Esophagus muscularis mucosa (tissue), 4 donors: ENCODE measurements at regions not wholly inside any gene's neighbourhood (a gene's known extent, or its start where the extent isn't known, plus 50 kb on each side); places are given as distances from the start of the nearest gene placed in this dataset.

Source experiments
- EP300 ChIP-seq: sonication (generic); formaldehyde crosslinking; IDR thresholded peaks from one replicate; pipeline ENCODE4 v1.6.1; 2017; ENCODE audit warnings: antibody characterized with exemption
- POLR2A ChIP-seq: fragments of 450-650 bp; IDR thresholded peaks from one replicate; pipeline ENCODE4 v1.6.1; 2017; ENCODE audit warnings: antibody characterized with exemption, moderate library complexity, mild to moderate bottlenecking, low read depth
- POLR2AphosphoS5 ChIP-seq, 2 donors: sonication (generic); formaldehyde crosslinking; IDR thresholded peaks; one replicate each; pipeline ENCODE4 v1.6.1; 2017; ENCODE audit warnings: antibody characterized with exemption in 2 of 2
- TF ChIP-seq, protein P1 (sequence below), 3 experiments: fragments of 200-600 bp in 2 of 3; fragments of 450-650 bp in 1 of 3; sonication (generic) in 2 of 3; IDR thresholded peaks; one replicate each; pipeline ENCODE4 v1.5.1; 2017 to 2019; ENCODE audit warnings: antibody characterized with exemption in 3 of 3, mild to moderate bottlenecking in 2 of 3, moderate library complexity in 1 of 3

DNA sequence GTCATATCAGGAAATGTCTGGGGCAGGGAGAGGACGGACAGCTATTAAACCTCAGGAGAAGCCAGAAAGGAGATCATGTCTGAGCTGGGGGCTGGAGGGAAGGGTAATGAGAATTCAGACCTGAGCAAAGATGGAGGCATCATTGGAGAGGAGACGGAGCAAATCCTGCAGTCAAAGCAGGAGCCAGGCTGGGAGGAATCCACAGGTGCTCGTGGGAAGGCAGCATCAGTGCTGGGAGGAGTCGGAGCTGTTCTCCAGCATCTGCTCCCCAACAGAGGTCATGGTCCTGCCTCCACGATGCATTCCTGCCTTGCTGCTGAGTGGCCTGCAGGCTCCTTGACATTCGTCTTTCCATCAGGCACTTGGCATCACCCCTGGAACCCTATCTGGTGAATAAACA lies 148.3 kb upstream of the RAB4A start:
- no peak for TF ChIP-seq POLR2A
- TF ChIP-seq, protein P1, sequence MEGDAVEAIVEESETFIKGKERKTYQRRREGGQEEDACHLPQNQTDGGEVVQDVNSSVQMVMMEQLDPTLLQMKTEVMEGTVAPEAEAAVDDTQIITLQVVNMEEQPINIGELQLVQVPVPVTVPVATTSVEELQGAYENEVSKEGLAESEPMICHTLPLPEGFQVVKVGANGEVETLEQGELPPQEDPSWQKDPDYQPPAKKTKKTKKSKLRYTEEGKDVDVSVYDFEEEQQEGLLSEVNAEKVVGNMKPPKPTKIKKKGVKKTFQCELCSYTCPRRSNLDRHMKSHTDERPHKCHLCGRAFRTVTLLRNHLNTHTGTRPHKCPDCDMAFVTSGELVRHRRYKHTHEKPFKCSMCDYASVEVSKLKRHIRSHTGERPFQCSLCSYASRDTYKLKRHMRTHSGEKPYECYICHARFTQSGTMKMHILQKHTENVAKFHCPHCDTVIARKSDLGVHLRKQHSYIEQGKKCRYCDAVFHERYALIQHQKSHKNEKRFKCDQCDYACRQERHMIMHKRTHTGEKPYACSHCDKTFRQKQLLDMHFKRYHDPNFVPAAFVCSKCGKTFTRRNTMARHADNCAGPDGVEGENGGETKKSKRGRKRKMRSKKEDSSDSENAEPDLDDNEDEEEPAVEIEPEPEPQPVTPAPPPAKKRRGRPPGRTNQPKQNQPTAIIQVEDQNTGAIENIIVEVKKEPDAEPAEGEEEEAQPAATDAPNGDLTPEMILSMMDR (IDR thresholded peaks at IDR 0.05): no peak
- no peak for TF ChIP-seq POLR2AphosphoS5 (IDR thresholded peaks at IDR 0.05)
- TF ChIP-seq EP300: no peak
